SK-N-SH (cell line): ENCODE measurements at regions not wholly inside any gene's neighbourhood (a gene's known extent, or its start where the extent isn't known, plus 50 kb on each side); places are given as distances from the start of the nearest gene placed in this dataset.

Experiments
- EZH2phosphoT487 ChIP-seq: fragments of 200-600 bp; sonication (generic); IDR thresholded peaks from 2 replicates; pipeline ENCODE4 v1.6.1; 2017; ENCODE audit warnings: low read depth, mixed run types, mild to moderate bottlenecking, antibody characterized with exemption, moderate library complexity, borderline replicate concordance
- MEF2A ChIP-seq: IDR thresholded peaks from 2 replicates; pipeline ENCODE4 v1.4.0; 2012; ENCODE audit warnings: low read depth, borderline replicate concordance
- PBX3 ChIP-seq: IDR thresholded peaks from 2 replicates; pipeline ENCODE4; 2012
- POLR2AphosphoS5 ChIP-seq: IDR thresholded peaks from 2 replicates; pipeline ENCODE4 v1.6.1; 2012; ENCODE audit warnings: low read depth, low read length
- RCOR1 ChIP-seq: fragments of 150-350 bp; IDR thresholded peaks from 2 replicates; pipeline ENCODE4 v1.6.1; 2017; ENCODE audit warnings: antibody characterized with exemption, low read length
- RXRA ChIP-seq: IDR thresholded peaks from 2 replicates; pipeline ENCODE4 v1.4.0; 2012; ENCODE audit warnings: low read depth, mild to moderate bottlenecking, borderline replicate concordance
- TF ChIP-seq, protein P1 (sequence below): fragments of 200-600 bp; sonication (generic); IDR thresholded peaks from 2 replicates; pipeline ENCODE4 v1.6.1; 2017; ENCODE audit warnings: antibody characterized with exemption, mild to moderate bottlenecking, moderate library complexity

DNA sequence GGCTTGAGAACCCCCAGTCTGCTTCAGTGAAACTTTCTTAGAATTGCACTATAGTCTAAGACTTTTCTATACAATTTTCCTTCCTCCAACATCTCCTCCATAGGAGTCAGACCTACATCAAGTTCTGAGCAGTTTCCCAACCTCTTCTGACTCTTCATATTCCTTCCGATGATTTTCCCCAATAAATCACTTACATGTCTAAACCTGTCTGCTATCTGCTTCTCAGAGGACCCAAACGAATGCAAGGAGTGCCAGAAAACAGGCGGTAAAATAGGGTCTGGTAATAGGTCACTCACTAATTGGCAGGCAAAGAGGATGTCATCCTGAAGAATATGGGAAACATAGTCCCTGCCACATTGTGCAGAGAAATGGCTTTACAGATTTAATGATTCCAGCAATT lies 153.9 kb downstream of the PCDH18 start:
- TF ChIP-seq, protein P1, sequence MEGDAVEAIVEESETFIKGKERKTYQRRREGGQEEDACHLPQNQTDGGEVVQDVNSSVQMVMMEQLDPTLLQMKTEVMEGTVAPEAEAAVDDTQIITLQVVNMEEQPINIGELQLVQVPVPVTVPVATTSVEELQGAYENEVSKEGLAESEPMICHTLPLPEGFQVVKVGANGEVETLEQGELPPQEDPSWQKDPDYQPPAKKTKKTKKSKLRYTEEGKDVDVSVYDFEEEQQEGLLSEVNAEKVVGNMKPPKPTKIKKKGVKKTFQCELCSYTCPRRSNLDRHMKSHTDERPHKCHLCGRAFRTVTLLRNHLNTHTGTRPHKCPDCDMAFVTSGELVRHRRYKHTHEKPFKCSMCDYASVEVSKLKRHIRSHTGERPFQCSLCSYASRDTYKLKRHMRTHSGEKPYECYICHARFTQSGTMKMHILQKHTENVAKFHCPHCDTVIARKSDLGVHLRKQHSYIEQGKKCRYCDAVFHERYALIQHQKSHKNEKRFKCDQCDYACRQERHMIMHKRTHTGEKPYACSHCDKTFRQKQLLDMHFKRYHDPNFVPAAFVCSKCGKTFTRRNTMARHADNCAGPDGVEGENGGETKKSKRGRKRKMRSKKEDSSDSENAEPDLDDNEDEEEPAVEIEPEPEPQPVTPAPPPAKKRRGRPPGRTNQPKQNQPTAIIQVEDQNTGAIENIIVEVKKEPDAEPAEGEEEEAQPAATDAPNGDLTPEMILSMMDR = no peak
- TF ChIP-seq RXRA (no peak), MEF2A (no peak), POLR2AphosphoS5 (no peak), EZH2phosphoT487 (no peak), RCOR1 (no peak), PBX3 (no peak)
